WTC11 (cell line): ENCODE measurements at regions not wholly inside any gene's neighbourhood (a gene's known extent, or its start where the extent isn't known, plus 50 kb on each side); places are given as distances from the start of the nearest gene placed in this dataset.

Experiments used
- CTCF ChIP-seq: fragments of 200-600 bp; IDR thresholded peaks from 2 replicates; pipeline ENCODE4 v1.8.0; 2022; ENCODE audit warnings: antibody characterized with exemption
- FOXK1 ChIP-seq: sonication (generic); formaldehyde crosslinking; IDR thresholded peaks from 2 replicates; pipeline ENCODE4 v1.8.0; 2022; ENCODE audit warnings: mild to moderate bottlenecking, moderate library complexity, missing genetic modification reagents
- USF2 ChIP-seq: sonication (generic); formaldehyde crosslinking; IDR thresholded peaks from 2 replicates; pipeline ENCODE4 v1.8.1; 2023; ENCODE audit warnings: mild to moderate bottlenecking, missing genetic modification reagents, moderate library complexity
- ZNF121 ChIP-seq: sonication (generic); formaldehyde crosslinking; IDR thresholded peaks from 2 replicates; pipeline ENCODE4 v1.8.0; 2023; ENCODE audit warnings: missing genetic modification reagents
- TF ChIP-seq, protein P1 (sequence below): sonication (generic); formaldehyde crosslinking; conservative IDR thresholded peaks from 2 replicates; pipeline ENCODE4 v1.8.1; 2022; ENCODE audit warnings: mild to moderate bottlenecking, missing genetic modification reagents
- TF ChIP-seq, protein P2 (sequence below): sonication (generic); formaldehyde crosslinking; IDR thresholded peaks from 2 replicates; pipeline ENCODE4 v1.8.0; 2022; ENCODE audit warnings: mild to moderate bottlenecking, missing genetic modification reagents

- TF ChIP-seq CTCF (no peak), FOXK1 (no peak), ZNF121 (CRISPR knock-in tag) (no peak), USF2 (CRISPR knock-in tag) (no peak)
- TF ChIP-seq, protein P1, sequence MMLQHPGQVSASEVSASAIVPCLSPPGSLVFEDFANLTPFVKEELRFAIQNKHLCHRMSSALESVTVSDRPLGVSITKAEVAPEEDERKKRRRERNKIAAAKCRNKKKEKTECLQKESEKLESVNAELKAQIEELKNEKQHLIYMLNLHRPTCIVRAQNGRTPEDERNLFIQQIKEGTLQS (CRISPR knock-in tag), result no peak
- TF ChIP-seq, protein P2, sequence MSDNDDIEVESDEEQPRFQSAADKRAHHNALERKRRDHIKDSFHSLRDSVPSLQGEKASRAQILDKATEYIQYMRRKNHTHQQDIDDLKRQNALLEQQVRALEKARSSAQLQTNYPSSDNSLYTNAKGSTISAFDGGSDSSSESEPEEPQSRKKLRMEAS (CRISPR knock-in tag), result no peak
Observed at GRCh38 chr5:40405996-40406740, 273.5 kb upstream of the PTGER4 start.
